Astrocyte (in vitro differentiated cells and primary cell): ENCODE measurements at regions not wholly inside any gene's neighbourhood (a gene's known extent, or its start where the extent isn't known, plus 50 kb on each side); places are given as distances from the start of the nearest gene placed in this dataset.

Experiments
- DNase-seq: peaks from one replicate; pipeline ENCODE4 v3.0.0-alpha.2; 2010; ENCODE audit warnings: low read depth
- FAIRE-seq: peaks from 2 replicates; lab custom pipeline; 2011; peaks lifted over from hg19 to GRCh38; lab: Jason Lieb, UNC
- H2AFZ ChIP-seq: 2 replicates; pipeline ENCODE4 v1.6.0; 2012; ENCODE audit warnings: low read depth, low read length, inconsistent platforms
- H3K27ac ChIP-seq: 2 replicates; pipeline ENCODE4 v1.5.1; 2011; ENCODE audit warnings: low read depth, low read length, inconsistent platforms
- H3K27me3 ChIP-seq: 2 replicates; pipeline ENCODE4 v1.6.0; 2011; ENCODE audit warnings: low read length, inconsistent platforms; ENCODE audit not compliant: insufficient read depth
- H3K36me3 ChIP-seq: 2 replicates; pipeline ENCODE4 v1.5.1; 2011; ENCODE audit warnings: low read length, inconsistent platforms; ENCODE audit not compliant: insufficient read depth
- H3K4me1 ChIP-seq: 2 replicates; pipeline ENCODE4 v1.5.1; 2011; ENCODE audit warnings: low read length, inconsistent platforms; ENCODE audit not compliant: insufficient read depth
- H3K4me2 ChIP-seq: 2 replicates; pipeline ENCODE4 v1.6.0; 2012; ENCODE audit warnings: low read length, inconsistent platforms
- H3K4me3 ChIP-seq: 2 replicates; pipeline ENCODE4 v1.5.1; 2011; ENCODE audit warnings: low read depth, mild to moderate bottlenecking, low read length, inconsistent platforms; ENCODE audit not compliant: insufficient read depth
- H3K79me2 ChIP-seq: 2 replicates; pipeline ENCODE4 v1.6.0; 2012; ENCODE audit warnings: mild to moderate bottlenecking, low read length, inconsistent platforms; ENCODE audit not compliant: insufficient read depth
- H3K9ac ChIP-seq: 2 replicates; pipeline ENCODE4 v1.6.0; 2012; ENCODE audit warnings: mild to moderate bottlenecking, low read length, inconsistent platforms
- H3K9me3 ChIP-seq: 2 replicates; pipeline ENCODE4 v1.5.1; 2012; ENCODE audit warnings: low read depth, mild to moderate bottlenecking, low read length, inconsistent platforms; ENCODE audit not compliant: insufficient read depth
- H4K20me1 ChIP-seq: 2 replicates; pipeline ENCODE4 v1.6.0; 2012; ENCODE audit warnings: low read length, inconsistent platforms; ENCODE audit not compliant: insufficient read depth
- H3K27ac Mint-ChIP-seq: one replicate; pipeline ENCODE4 v1.8.0; 2021; ENCODE audit warnings: mild to moderate bottlenecking, mixed read lengths; ENCODE audit not compliant: unreplicated experiment
- H3K27me3 Mint-ChIP-seq: one replicate; pipeline ENCODE4 v1.8.0; 2021; ENCODE audit warnings: low read depth, mixed read lengths; ENCODE audit not compliant: unreplicated experiment
- H3K36me3 Mint-ChIP-seq: one replicate; pipeline ENCODE4 v1.8.0; 2021; ENCODE audit warnings: low read depth, mixed read lengths; ENCODE audit not compliant: unreplicated experiment
- H3K4me1 Mint-ChIP-seq: one replicate; pipeline ENCODE4 v1.8.0; 2021; ENCODE audit warnings: low read depth, mixed read lengths; ENCODE audit not compliant: unreplicated experiment
- H3K4me3 Mint-ChIP-seq: one replicate; pipeline ENCODE4 v1.8.0; 2021; ENCODE audit warnings: mild to moderate bottlenecking, moderate library complexity, mixed read lengths; ENCODE audit not compliant: unreplicated experiment
- H3K9me3 Mint-ChIP-seq: one replicate; pipeline ENCODE4 v1.8.0; 2021; ENCODE audit warnings: mild to moderate bottlenecking, mixed read lengths; ENCODE audit not compliant: unreplicated experiment
- EZH2 ChIP-seq: IDR thresholded peaks from 2 replicates; pipeline ENCODE4 v1.6.1; 2012; ENCODE audit warnings: mild to moderate bottlenecking, low read length, inconsistent platforms; ENCODE audit not compliant: insufficient read depth
- TF ChIP-seq, protein P1 (sequence below): IDR thresholded peaks from 2 replicates; pipeline ENCODE4 v1.5.1; 2011; ENCODE audit warnings: low read depth, mild to moderate bottlenecking, inconsistent platforms, low read length, moderate library complexity; ENCODE audit not compliant: insufficient read depth

DNA sequence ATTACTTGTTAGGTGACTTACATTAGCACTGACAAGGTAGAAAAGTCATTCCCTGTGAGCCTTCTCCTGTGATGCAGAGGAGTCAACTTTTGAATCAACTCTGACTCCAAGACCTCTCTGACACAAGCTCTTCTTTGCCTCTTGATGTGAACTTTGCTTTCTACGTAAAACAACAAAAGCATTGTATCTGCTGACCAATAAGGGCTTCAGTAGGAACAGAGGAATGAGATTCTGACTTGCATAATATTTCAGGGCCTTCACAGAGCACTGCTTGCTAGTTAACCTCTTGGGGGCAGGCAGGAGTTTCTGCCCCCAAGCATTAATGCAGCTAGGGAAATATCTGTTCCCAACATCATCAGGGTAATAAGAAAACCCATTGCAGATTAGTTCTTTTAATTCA, 791.5 kb downstream of the BCL11A start:
- no peak overlapping the region for H3K9ac ChIP-seq
- H3K4me2 ChIP-seq = no peak overlapping the region
- H3K36me3 ChIP-seq = no peaks in the 10 kb centered on the region
- no peak for TF ChIP-seq EZH2
- TF ChIP-seq, protein P1, sequence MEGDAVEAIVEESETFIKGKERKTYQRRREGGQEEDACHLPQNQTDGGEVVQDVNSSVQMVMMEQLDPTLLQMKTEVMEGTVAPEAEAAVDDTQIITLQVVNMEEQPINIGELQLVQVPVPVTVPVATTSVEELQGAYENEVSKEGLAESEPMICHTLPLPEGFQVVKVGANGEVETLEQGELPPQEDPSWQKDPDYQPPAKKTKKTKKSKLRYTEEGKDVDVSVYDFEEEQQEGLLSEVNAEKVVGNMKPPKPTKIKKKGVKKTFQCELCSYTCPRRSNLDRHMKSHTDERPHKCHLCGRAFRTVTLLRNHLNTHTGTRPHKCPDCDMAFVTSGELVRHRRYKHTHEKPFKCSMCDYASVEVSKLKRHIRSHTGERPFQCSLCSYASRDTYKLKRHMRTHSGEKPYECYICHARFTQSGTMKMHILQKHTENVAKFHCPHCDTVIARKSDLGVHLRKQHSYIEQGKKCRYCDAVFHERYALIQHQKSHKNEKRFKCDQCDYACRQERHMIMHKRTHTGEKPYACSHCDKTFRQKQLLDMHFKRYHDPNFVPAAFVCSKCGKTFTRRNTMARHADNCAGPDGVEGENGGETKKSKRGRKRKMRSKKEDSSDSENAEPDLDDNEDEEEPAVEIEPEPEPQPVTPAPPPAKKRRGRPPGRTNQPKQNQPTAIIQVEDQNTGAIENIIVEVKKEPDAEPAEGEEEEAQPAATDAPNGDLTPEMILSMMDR = no peak
- DNase-seq (no peak), FAIRE-seq (no peak)
- no peaks in the 10 kb centered on the region for H3K4me1 Mint-ChIP-seq
- H2AFZ ChIP-seq = no peak overlapping the region
- no peaks in the 10 kb centered on the region for H3K4me1 ChIP-seq
- H3K36me3 Mint-ChIP-seq = no peaks in the 10 kb centered on the region
- no peak overlapping the region for H3K4me3 Mint-ChIP-seq
- no peaks in the 10 kb centered on the region for H3K79me2 ChIP-seq
- no peak overlapping the region for H3K4me3 ChIP-seq
- H3K9me3 ChIP-seq = no peaks in the 10 kb centered on the region
- no peaks in the 10 kb centered on the region for H4K20me1 ChIP-seq
- H3K27ac ChIP-seq = no peak overlapping the region
- no peak overlapping the region for H3K27ac Mint-ChIP-seq
- no peaks in the 10 kb centered on the region for H3K27me3 Mint-ChIP-seq
- no peaks in the 10 kb centered on the region for H3K9me3 Mint-ChIP-seq
- no peaks in the 10 kb centered on the region for H3K27me3 ChIP-seq

DNA sequence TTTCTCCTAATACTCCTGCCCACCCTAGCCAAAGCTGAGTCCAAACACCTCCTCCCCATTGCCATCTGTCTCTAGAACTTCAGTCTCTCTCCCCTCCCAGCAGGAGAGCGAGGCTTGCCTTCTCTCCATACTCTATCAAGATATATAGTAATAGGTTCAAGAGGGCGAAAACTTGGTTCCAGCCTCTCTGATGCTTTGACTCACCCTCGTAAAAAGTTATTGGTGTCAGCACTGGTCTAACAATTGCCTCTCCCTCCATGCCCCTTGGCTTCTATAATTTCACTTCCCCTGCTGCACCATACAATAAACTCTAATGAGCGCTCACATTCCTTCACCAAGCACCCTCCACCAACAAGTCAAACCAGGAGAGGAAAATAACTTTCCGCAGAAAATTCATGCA, 797.3 kb downstream of the BCL11A start:
- no peaks in the 10 kb centered on the region for H3K36me3 Mint-ChIP-seq

More for the DNA sequence above, 797.3 kb downstream of the BCL11A start:
- no peak for FAIRE-seq
- Histone ChIP-seq H3K4me1 (no peaks in the 10 kb centered on the region), H3K9me3 (no peaks in the 10 kb centered on the region), H3K27me3 (no peaks in the 10 kb centered on the region), H3K27ac (no peak overlapping the region), H3K4me3 (no peak overlapping the region), H3K9ac (no peak overlapping the region), H3K79me2 (no peaks in the 10 kb centered on the region), H4K20me1 (no peaks in the 10 kb centered on the region), H3K36me3 (no peaks in the 10 kb centered on the region), H2AFZ (no peak overlapping the region), H3K4me2 (no peak overlapping the region)
- H3K27me3 Mint-ChIP-seq = peaks cover 2% of the 10 kb centered on the region
- TF ChIP-seq, protein P1 = no peak
- TF ChIP-seq EZH2 = no peak
- H3K4me1 Mint-ChIP-seq = no peaks in the 10 kb centered on the region
- H3K27ac Mint-ChIP-seq = no peak overlapping the region
- H3K4me3 Mint-ChIP-seq = no peak overlapping the region
- no peak for DNase-seq
- no peaks in the 10 kb centered on the region for H3K9me3 Mint-ChIP-seq
